ENCODE measurements at regions not wholly inside any gene's neighbourhood (a gene's known extent, or its start where the extent isn't known, plus 50 kb on each side); places are given as distances from the start of the nearest gene placed in this dataset.

DNA sequence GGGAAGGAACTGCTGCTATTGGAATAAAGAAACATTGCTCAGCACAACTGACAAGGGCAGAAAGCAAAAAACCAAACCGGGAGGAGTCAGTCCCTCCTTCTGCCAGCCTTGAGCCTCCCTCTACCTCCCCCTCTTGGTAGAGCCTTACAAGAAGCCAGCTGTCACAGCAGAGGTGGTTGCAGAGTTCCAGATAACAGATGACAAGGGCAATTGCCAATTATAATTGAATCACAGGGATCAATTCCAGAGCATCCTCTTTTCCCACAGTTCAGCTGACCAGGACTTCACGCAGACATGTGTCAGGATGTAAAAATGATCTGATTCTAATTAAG, 548.2 kb upstream of the LRRTM1 start:
- H3K27me3 ChIP-seq = no peaks in the 10 kb centered on the region
- ATAC-seq (ENCODE audit: low FRiP score in 2 of 2) (no peak), DNase-seq (no peak)
- TF ChIP-seq POLR2A (IDR thresholded peaks at IDR 0.05) = no peak
- TF ChIP-seq, protein P1, sequence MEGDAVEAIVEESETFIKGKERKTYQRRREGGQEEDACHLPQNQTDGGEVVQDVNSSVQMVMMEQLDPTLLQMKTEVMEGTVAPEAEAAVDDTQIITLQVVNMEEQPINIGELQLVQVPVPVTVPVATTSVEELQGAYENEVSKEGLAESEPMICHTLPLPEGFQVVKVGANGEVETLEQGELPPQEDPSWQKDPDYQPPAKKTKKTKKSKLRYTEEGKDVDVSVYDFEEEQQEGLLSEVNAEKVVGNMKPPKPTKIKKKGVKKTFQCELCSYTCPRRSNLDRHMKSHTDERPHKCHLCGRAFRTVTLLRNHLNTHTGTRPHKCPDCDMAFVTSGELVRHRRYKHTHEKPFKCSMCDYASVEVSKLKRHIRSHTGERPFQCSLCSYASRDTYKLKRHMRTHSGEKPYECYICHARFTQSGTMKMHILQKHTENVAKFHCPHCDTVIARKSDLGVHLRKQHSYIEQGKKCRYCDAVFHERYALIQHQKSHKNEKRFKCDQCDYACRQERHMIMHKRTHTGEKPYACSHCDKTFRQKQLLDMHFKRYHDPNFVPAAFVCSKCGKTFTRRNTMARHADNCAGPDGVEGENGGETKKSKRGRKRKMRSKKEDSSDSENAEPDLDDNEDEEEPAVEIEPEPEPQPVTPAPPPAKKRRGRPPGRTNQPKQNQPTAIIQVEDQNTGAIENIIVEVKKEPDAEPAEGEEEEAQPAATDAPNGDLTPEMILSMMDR (IDR thresholded peaks at IDR 0.05) = no peak
- TF ChIP-seq POLR2AphosphoS5 (IDR thresholded peaks at IDR 0.05) = no peak
- TF ChIP-seq EP300 (IDR thresholded peaks at IDR 0.05) = no peak
- no peak overlapping the region for H3K27ac ChIP-seq
- no peaks in the 10 kb centered on the region for H3K4me1 ChIP-seq
- no peak overlapping the region for H3K4me3 ChIP-seq
- no peaks in the 10 kb centered on the region for H3K9me3 ChIP-seq
- H3K36me3 ChIP-seq = no peaks in the 10 kb centered on the region
- WGBS, 2 donors = 43 to 54% methylated on average over 2 of the region's 2 CpGs

DNA sequence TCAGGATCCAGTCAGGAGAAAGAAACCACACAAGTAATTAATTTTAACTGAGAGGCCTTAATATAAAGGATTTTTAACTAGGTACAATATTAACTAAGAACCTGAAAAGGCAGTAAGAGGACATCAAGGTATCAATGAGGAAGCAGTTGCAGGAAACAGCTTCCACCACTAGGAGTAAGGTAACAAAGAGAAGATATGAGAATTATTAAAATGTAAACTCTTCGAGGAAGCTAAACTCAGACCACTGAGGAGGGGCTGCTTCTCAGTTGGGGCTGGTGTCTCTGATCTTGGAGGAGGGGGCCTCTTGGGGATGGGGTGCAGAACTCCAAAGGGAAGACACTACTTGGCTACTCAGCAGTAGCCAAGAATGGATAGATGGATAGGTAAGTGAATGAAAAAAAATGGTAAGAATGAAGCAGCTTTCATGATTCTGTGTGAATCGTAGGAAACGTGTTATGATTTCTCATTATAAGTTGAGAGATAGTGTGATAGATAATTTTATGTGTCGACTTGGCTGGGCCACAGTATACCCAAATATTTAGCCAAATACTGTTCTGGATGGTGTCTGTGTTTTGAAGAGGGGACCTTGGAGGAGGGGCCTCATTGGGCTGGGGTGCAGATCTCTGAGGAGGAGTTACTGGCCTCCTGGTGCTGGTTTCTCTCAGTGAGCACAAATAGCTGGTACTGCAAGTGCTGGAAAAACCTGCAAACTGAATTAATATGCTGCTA, 547.7 kb upstream of the LRRTM1 start:
- no peaks in the 10 kb centered on the region for H3K9me3 ChIP-seq
- no peak for DNase-seq
- 67 to 72% methylated on average over 4 of the region's 4 CpGs for WGBS, 2 donors

DNA sequence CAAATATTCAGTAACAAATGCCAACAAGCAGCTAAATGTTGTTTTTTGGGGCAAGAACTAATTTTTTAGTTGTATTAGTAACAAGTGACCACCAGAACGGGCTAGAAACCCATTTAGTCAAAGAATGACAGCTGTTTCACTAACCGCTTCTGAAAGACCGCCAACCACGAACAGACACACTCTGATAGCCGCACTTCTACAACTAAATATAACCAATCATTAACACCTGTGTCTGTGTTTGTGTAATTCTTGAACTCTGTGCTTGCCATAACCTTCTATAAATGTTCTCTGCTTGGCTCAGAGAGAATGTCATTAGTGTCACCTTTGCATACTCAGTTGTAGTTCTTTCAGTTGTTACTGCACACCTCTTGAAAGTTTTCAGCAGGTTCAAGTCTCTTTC, 526.3 kb upstream of the LRRTM1 start:
- no peaks in the 10 kb centered on the region for H3K27me3 ChIP-seq
- H3K27ac ChIP-seq = no peak overlapping the region
- no peak for ATAC-seq (ENCODE audit: low FRiP score in 2 of 2)
- DNase-seq = no peak
- no peaks in the 10 kb centered on the region for H3K9me3 ChIP-seq
- H3K36me3 ChIP-seq = no peaks in the 10 kb centered on the region
- H3K4me3 ChIP-seq = no peak overlapping the region
- H3K4me1 ChIP-seq = no peaks in the 10 kb centered on the region
- TF ChIP-seq EP300 (IDR thresholded peaks at IDR 0.05) = no peak
- TF ChIP-seq, protein P1 (IDR thresholded peaks at IDR 0.05) = no peak
- no peak for TF ChIP-seq POLR2A (IDR thresholded peaks at IDR 0.05)
- no peak for TF ChIP-seq POLR2AphosphoS5 (IDR thresholded peaks at IDR 0.05)
- WGBS, 2 donors = 87 to 88% methylated on average over 5 of the region's 5 CpGs

More for the DNA sequence above, 547.7 kb upstream of the LRRTM1 start:
- H3K27me3 ChIP-seq = no peaks in the 10 kb centered on the region
- ATAC-seq (ENCODE audit: low FRiP score in 2 of 2) = no peak
- H3K4me1 ChIP-seq = no peaks in the 10 kb centered on the region
- H3K27ac ChIP-seq = no peak overlapping the region
- no peaks in the 10 kb centered on the region for H3K36me3 ChIP-seq
- H3K4me3 ChIP-seq = no peak overlapping the region
- TF ChIP-seq POLR2A (IDR thresholded peaks at IDR 0.05) (no peak), POLR2AphosphoS5 (IDR thresholded peaks at IDR 0.05) (no peak), EP300 (IDR thresholded peaks at IDR 0.05) (no peak)
- TF ChIP-seq, protein P1 (IDR thresholded peaks at IDR 0.05) = no peak

DNA sequence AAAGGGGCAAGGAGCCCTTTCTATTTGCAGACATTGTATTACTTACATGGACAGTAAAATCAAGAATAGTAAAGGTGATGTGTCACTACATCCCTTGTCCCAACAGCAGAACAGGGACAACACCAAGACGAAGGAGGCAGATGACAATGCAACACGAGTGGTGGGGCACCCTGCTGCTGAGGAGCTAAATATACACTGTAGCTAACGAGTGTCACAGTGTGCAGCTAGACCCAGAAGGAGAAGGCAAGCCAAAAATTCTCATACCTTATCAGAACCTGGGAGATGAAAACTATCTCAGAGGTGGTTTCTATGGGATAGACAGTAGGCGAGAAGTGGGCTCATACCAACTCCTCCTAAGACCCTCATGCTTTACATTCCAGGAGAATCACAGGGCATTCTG, 518.4 kb upstream of the LRRTM1 start:
- ATAC-seq (ENCODE audit: low FRiP score in 2 of 2) (no peak), DNase-seq (no peak)
- TF ChIP-seq EP300 (IDR thresholded peaks at IDR 0.05) = no peak
- no peak for TF ChIP-seq POLR2A (IDR thresholded peaks at IDR 0.05)
- TF ChIP-seq, protein P1 (IDR thresholded peaks at IDR 0.05) = no peak
- no peak for TF ChIP-seq POLR2AphosphoS5 (IDR thresholded peaks at IDR 0.05)
- Histone ChIP-seq H3K4me1 (no peaks in the 10 kb centered on the region), H3K27me3 (no peaks in the 10 kb centered on the region), H3K9me3 (no peaks in the 10 kb centered on the region), H3K4me3 (no peak overlapping the region), H3K36me3 (no peaks in the 10 kb centered on the region), H3K27ac (no peak overlapping the region)
- 72 to 87% methylated on average over 4 of the region's 4 CpGs for WGBS, 2 donors

DNA sequence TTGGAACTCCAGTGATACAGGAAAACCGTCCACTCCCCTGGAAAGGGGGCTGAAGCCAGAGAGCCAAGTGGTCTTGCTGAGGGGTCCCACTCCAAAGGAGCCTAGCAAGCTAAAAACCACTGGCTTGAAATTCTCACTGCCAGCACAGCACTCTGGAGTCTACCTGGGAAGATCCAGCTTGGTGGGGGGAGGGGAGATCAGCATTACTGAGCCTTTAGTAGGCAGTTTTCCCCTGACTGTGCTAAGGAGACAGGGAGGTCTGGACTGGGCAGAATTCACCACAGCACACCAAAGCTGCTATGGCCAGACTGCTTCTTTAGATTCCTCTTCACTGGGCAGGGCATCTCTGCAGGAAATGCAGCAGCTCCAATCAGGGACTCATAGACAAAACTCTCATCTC, 510.7 kb upstream of the LRRTM1 start:
- no peak for DNase-seq
- Histone ChIP-seq H3K27ac (no peak overlapping the region), H3K36me3 (no peaks in the 10 kb centered on the region), H3K27me3 (no peaks in the 10 kb centered on the region), H3K4me3 (no peak overlapping the region), H3K4me1 (no peaks in the 10 kb centered on the region), H3K9me3 (peaks cover 0 to 7% (median 0%) of the 10 kb centered on the region in 4 donors)
- TF ChIP-seq EP300 (IDR thresholded peaks at IDR 0.05) = no peak
- TF ChIP-seq, protein P1 (IDR thresholded peaks at IDR 0.05) = no peak
- TF ChIP-seq POLR2AphosphoS5 (IDR thresholded peaks at IDR 0.05) = no peak
- no peak for TF ChIP-seq POLR2A (IDR thresholded peaks at IDR 0.05)
- no peak for ATAC-seq (ENCODE audit: low FRiP score in 2 of 2)
- 63 to 80% methylated on average over 1 of the region's 1 CpG for WGBS, 2 donors

Data from upper lobe of left lung (tissue), 6 donors.